ENCODE measurements at regions not wholly inside any gene's neighbourhood (a gene's known extent, or its start where the extent isn't known, plus 50 kb on each side); places are given as distances from the start of the nearest gene placed in this dataset.

DNA sequence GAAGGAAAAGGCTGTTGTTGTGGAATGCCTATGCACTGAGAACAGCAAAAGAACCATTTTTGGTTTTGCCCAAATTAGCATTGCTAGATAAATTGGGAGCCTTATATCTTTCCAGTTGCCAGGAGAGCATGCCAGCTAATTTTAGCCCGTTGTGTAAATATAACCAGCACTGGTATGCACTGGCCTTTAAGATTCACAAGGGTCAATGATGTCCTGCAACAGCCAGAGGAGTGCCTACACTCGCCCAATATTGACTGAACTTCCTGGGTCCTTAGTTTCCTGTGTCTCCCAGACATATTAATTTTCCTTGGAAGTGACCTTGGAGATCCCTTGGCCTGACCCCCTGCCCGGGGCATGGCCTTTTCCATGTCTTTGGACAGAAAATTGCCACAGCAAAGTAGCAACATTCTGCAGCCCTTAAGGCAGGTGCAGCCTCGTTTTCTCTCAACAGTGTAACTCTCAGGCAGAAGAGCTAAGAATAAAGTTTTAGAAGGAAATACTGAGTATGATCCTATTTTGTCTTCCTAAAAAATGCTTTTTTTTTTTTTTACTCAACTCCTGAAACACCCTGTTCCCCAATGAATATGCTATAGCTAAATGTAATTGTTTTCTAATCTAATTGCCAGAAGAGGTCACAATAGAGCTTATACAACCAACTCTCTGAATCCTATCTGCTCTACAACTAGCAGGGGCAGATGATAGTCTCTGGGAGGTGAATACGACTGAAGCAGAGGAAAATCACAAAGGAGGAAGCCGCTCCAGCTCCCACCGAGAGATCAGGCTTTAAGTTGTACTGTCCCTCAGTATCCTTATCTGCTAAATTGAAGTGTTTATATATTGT lies 131.9 kb upstream of the PCGF5 start:
- no peaks in the 10 kb centered on the region for H3K9me2 ChIP-seq
- H2AFZ ChIP-seq (ENCODE audit: low read depth) = no peak overlapping the region
- H3K4me1 ChIP-seq (ENCODE audit: control insufficient read depth in 1 of 2, insufficient read depth in 2 of 2, low read depth in 1 of 2, low read length in 1 of 2) = no peaks in the 10 kb centered on the region
- H3F3A ChIP-seq (replicated peaks; ENCODE audit: insufficient read depth) = no peaks in the 10 kb centered on the region
- H3K9ac ChIP-seq = no peak overlapping the region
- WGBS (ENCODE audit: low lambda C conversion rate) = 42% methylated on average over 7 of the region's 7 CpGs
- TF ChIP-seq, protein P1, sequence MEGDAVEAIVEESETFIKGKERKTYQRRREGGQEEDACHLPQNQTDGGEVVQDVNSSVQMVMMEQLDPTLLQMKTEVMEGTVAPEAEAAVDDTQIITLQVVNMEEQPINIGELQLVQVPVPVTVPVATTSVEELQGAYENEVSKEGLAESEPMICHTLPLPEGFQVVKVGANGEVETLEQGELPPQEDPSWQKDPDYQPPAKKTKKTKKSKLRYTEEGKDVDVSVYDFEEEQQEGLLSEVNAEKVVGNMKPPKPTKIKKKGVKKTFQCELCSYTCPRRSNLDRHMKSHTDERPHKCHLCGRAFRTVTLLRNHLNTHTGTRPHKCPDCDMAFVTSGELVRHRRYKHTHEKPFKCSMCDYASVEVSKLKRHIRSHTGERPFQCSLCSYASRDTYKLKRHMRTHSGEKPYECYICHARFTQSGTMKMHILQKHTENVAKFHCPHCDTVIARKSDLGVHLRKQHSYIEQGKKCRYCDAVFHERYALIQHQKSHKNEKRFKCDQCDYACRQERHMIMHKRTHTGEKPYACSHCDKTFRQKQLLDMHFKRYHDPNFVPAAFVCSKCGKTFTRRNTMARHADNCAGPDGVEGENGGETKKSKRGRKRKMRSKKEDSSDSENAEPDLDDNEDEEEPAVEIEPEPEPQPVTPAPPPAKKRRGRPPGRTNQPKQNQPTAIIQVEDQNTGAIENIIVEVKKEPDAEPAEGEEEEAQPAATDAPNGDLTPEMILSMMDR (IDR thresholded peaks at IDR 0.05) = peak; percentile 33
- TF ChIP-seq GABPA (IDR thresholded peaks at IDR 0.05; ENCODE audit: low read depth) (no peak), RAD21 (IDR thresholded peaks at IDR 0.05; ENCODE audit: low read length) (peak; percentile 46), FOSL2 (IDR thresholded peaks at IDR 0.05; ENCODE audit: borderline replicate concordance, low read depth) (no peak), SMC3 (IDR thresholded peaks at IDR 0.05; ENCODE audit: low read depth, low read length) (peak; percentile 9; the same call in 1 of the 2 replicates)
- H3K4me2 ChIP-seq = no peak overlapping the region
- H3K27me3 ChIP-seq (ENCODE audit: insufficient read depth) = no peaks in the 10 kb centered on the region
- ChIA-PET POLR2A (no interaction called here), CTCF (interaction anchor here (1.0 to 1.4 kb wide), 5 partner anchors 10 to 177 kb away, joined by 3 to 7 read pairs (median 3); no protein-coding TSS in a partner anchor)
- no peaks in the 10 kb centered on the region for H4K20me1 ChIP-seq (ENCODE audit: insufficient read depth)
- H3K4me3 ChIP-seq (ENCODE audit: low read depth in 2 of 2, low read length in 1 of 2) = no peak overlapping the region
- no peaks in the 10 kb centered on the region for H3K79me2 ChIP-seq (ENCODE audit: insufficient read depth)
- H3K9me3 ChIP-seq = no peaks in the 10 kb centered on the region
- no peaks in the 10 kb centered on the region for H3K36me3 ChIP-seq (replicated peaks in 1 of 2; ENCODE audit: control insufficient read depth in 1 of 2, insufficient read depth in 2 of 2, low read length in 1 of 2)
- DNase-seq = no peak
- no peak overlapping the region for H3K27ac ChIP-seq (ENCODE audit: low read depth in 2 of 2, low read length in 1 of 2)

DNA sequence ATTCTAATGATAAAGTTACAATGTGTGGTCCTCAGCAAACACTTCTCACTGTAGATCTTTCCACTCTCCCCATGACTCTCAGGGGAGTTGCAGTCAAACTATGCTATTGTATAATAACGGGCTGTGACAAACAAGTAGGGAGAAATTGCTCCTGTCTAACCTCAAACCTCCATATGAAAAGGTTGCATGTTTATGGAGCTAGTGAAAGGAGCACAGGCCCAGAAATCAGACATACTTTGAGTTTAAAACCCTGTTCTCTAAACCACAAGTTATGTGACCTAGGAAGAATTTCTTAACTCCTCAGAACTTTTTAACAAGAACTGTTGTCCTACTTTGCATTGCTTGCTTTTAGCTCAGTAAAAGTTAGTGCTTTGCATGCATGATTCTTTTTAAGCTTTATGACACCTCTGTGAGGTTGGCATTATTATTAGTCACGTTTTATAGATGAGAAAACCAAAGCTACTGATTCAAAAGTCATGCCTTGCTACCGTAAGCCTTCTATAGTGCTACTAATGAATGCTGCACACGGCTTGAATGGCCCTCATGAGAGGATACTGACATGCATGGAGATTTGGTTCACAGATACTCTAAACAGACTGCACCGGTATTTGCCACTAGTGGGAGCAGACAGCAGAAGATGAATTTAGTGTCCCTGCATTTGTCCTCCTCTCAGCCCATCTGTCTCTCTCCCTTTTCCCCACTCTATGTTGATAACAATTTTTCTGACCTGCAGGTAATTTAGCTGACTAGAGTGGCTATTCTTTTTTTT lies 129.5 kb upstream of the PCGF5 start:
- Histone ChIP-seq H3K4me3 (ENCODE audit: low read depth in 2 of 2, low read length in 1 of 2) (no peak overlapping the region), H4K20me1 (ENCODE audit: insufficient read depth) (no peaks in the 10 kb centered on the region), H3K9me2 (no peaks in the 10 kb centered on the region), H3F3A (replicated peaks; ENCODE audit: insufficient read depth) (no peaks in the 10 kb centered on the region), H3K27ac (ENCODE audit: low read depth in 2 of 2, low read length in 1 of 2) (no peak overlapping the region), H3K79me2 (ENCODE audit: insufficient read depth) (no peaks in the 10 kb centered on the region), H3K9ac (no peak overlapping the region), H3K4me2 (no peak overlapping the region), H3K9me3 (no peaks in the 10 kb centered on the region), H3K4me1 (ENCODE audit: control insufficient read depth in 1 of 2, insufficient read depth in 2 of 2, low read depth in 1 of 2, low read length in 1 of 2) (no peaks in the 10 kb centered on the region), H3K27me3 (ENCODE audit: insufficient read depth) (no peaks in the 10 kb centered on the region), H2AFZ (ENCODE audit: low read depth) (no peak overlapping the region), H3K36me3 (replicated peaks in 1 of 2; ENCODE audit: control insufficient read depth in 1 of 2, insufficient read depth in 2 of 2, low read length in 1 of 2) (no peaks in the 10 kb centered on the region)
- TF ChIP-seq GATA2 (CRISPR knock-in tag; IDR thresholded peaks at IDR 0.05) (peak; percentile 51), SMC3 (IDR thresholded peaks at IDR 0.05; ENCODE audit: low read depth, low read length) (peak; percentile 47), RAD21 (IDR thresholded peaks at IDR 0.05; ENCODE audit: low read length) (peak; percentile 54)
- TF ChIP-seq, protein P2, sequence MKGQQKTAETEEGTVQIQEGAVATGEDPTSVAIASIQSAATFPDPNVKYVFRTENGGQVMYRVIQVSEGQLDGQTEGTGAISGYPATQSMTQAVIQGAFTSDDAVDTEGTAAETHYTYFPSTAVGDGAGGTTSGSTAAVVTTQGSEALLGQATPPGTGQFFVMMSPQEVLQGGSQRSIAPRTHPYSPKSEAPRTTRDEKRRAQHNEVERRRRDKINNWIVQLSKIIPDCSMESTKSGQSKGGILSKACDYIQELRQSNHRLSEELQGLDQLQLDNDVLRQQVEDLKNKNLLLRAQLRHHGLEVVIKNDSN (IDR thresholded peaks at IDR 0.05; ENCODE audit: borderline replicate concordance, low read depth) = no peak
- TF ChIP-seq, protein P1 (IDR thresholded peaks at IDR 0.05) = peak; percentile 19; the same call in 1 of the 2 replicates
- TF ChIP-seq, protein P3, sequence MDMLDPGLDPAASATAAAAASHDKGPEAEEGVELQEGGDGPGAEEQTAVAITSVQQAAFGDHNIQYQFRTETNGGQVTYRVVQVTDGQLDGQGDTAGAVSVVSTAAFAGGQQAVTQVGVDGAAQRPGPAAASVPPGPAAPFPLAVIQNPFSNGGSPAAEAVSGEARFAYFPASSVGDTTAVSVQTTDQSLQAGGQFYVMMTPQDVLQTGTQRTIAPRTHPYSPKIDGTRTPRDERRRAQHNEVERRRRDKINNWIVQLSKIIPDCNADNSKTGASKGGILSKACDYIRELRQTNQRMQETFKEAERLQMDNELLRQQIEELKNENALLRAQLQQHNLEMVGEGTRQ (IDR thresholded peaks at IDR 0.05; ENCODE audit: borderline replicate concordance, low read depth, low read length) = no peak
- POLR2A ChIA-PET = no interaction called here
- DNase-seq = peak; percentile 33
- WGBS (ENCODE audit: low lambda C conversion rate) = 45% methylated on average over 5 of the region's 5 CpGs
- CTCF ChIA-PET = interaction anchor here (0.8 to 2.1 kb wide), 9 partner anchors 9 to 179 kb away, joined by 3 to 11 read pairs (median 6); no protein-coding TSS in a partner anchor

Data from SK-N-SH (cell line).